Tibial nerve (tissue), 4 donors: ENCODE measurements at regions not wholly inside any gene's neighbourhood (a gene's known extent, or its start where the extent isn't known, plus 50 kb on each side); places are given as distances from the start of the nearest gene placed in this dataset.

ENCODE experiments used
- CTCF ChIP-seq, 5 experiments: fragments of 200-600 bp in 3 of 5; fragments of 450-650 bp in 2 of 5; sonication (generic) in 3 of 5; IDR thresholded peaks; one replicate each; pipeline ENCODE4 v1.5.1; 2016 to 2019; ENCODE audit warnings: antibody characterized with exemption in 5 of 5, mild to moderate bottlenecking in 3 of 5, moderate library complexity in 2 of 5
- EP300 ChIP-seq, 2 donors: sonication (generic); formaldehyde crosslinking; IDR thresholded peaks; one replicate each; pipeline ENCODE4 v1.6.1; 2017; ENCODE audit warnings: antibody characterized with exemption in 2 of 2, mild to moderate bottlenecking in 1 of 2
- POLR2A ChIP-seq, 2 donors: fragments of 450-650 bp; IDR thresholded peaks; one replicate each; pipeline ENCODE4 v1.6.1; 2017; ENCODE audit warnings: antibody characterized with exemption in 2 of 2, mild to moderate bottlenecking in 2 of 2, moderate library complexity in 2 of 2

GRCh38 chr2:217199255-217199630 is 339.4 kb upstream of the TNP1 start:
- TF ChIP-seq CTCF (IDR thresholded peaks at IDR 0.05) (no peak), EP300 (IDR thresholded peaks at IDR 0.05) (no peak), POLR2A (IDR thresholded peaks at IDR 0.05) (no peak)
